ENCODE measurements at regions not wholly inside any gene's neighbourhood (a gene's known extent, or its start where the extent isn't known, plus 50 kb on each side); places are given as distances from the start of the nearest gene placed in this dataset.

DNA sequence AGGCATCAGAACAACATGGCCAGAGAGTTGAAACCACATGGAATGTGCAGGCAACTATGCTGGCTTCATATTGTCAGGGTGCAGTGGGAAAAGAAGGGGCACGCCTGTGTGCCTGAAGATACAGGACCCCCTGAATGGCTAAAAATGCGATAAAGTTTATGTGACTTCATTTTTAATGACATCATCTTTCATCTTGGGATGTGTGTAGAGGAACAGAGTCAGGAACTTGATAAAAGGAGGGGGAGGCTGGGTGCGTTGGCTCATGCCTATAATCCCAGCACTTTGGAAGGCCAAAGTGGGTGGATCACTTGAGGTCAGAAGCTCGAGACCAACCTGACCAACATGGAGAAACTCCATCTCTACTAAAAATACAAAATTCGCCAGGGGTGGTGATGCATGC is 872.6 kb downstream of the TDRD15 start:
- WGBS (ENCODE audit: missing lambda C conversion rate) = 1% methylated on average over 5 of the region's 5 CpGs
- no peak for ATAC-seq
- FAIRE-seq = no peak

DNA sequence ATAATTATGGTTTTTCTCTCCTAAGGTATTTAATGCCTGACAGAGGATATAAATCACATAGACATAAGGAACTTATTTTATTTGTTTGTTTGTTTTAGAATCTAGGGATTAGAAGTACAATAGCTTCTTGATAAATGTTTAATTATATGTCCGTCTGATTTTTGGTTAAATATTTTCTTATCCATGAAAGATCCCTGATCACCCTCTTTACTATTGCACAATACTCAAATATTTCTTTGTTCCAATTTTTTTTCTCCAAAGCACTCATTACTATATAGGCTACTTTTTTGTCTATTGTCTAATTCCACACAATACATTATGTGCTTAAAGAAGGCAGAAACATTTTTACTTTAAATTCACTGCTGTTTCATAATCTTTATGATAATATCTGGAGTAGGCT is 875.8 kb downstream of the TDRD15 start:
- no peak for ATAC-seq

More for the DNA sequence above, 872.6 kb downstream of the TDRD15 start:
- Histone ChIP-seq H3K4me1 (no peaks in the 10 kb centered on the region), H3K4me3 (no peak overlapping the region), H3K4me2 (no peak overlapping the region), H3K27ac (no peak overlapping the region), H3K9me3 (peaks cover 11% of the 10 kb centered on the region; the same call in 1 of the 3 replicates)
- ChIA-PET CTCF (no interaction called here), POLR2A (no interaction called here)
- TF ChIP-seq, protein P1, sequence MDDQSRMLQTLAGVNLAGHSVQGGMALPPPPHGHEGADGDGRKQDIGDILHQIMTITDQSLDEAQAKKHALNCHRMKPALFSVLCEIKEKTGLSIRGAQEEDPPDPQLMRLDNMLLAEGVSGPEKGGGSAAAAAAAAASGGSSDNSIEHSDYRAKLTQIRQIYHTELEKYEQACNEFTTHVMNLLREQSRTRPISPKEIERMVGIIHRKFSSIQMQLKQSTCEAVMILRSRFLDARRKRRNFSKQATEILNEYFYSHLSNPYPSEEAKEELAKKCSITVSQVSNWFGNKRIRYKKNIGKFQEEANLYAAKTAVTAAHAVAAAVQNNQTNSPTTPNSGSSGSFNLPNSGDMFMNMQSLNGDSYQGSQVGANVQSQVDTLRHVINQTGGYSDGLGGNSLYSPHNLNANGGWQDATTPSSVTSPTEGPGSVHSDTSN (IDR thresholded peaks at IDR 0.05) = no peak
- no peak for TF ChIP-seq TFCP2L1 (CRISPR knock-in tag; IDR thresholded peaks at IDR 0.05)
- no peak for TF ChIP-seq GATA3 (IDR thresholded peaks at IDR 0.05; ENCODE audit: borderline replicate concordance)
- TF ChIP-seq ZNF302 (CRISPR knock-in tag; IDR thresholded peaks at IDR 0.05) = no peak
- TF ChIP-seq, protein P2, sequence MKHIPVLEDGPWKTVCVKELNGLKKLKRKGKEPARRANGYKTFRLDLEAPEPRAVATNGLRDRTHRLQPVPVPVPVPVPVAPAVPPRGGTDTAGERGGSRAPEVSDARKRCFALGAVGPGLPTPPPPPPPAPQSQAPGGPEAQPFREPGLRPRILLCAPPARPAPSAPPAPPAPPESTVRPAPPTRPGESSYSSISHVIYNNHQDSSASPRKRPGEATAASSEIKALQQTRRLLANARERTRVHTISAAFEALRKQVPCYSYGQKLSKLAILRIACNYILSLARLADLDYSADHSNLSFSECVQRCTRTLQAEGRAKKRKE (CRISPR knock-in tag; IDR thresholded peaks at IDR 0.05; ENCODE audit: low read depth) = no peak
- TF ChIP-seq HOXA7 (CRISPR knock-in tag; IDR thresholded peaks at IDR 0.05) = no peak
- TF ChIP-seq RNF2 (IDR thresholded peaks at IDR 0.05; ENCODE audit: borderline replicate concordance, low read depth) = no peak
- TF ChIP-seq ZFP36 (IDR thresholded peaks at IDR 0.05; ENCODE audit: borderline replicate concordance, partially characterized antibody) = no peak
- TF ChIP-seq MYC (IDR thresholded peaks at IDR 0.05; ENCODE audit: borderline replicate concordance, low read length) = no peak
- TF ChIP-seq RARB (CRISPR knock-in tag; IDR thresholded peaks at IDR 0.05) = no peak
- TF ChIP-seq, protein P3, sequence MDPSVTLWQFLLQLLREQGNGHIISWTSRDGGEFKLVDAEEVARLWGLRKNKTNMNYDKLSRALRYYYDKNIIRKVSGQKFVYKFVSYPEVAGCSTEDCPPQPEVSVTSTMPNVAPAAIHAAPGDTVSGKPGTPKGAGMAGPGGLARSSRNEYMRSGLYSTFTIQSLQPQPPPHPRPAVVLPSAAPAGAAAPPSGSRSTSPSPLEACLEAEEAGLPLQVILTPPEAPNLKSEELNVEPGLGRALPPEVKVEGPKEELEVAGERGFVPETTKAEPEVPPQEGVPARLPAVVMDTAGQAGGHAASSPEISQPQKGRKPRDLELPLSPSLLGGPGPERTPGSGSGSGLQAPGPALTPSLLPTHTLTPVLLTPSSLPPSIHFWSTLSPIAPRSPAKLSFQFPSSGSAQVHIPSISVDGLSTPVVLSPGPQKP (IDR thresholded peaks at IDR 0.05; ENCODE audit: low read depth, low read length) = no peak
- no peak for TF ChIP-seq FOSL2 (IDR thresholded peaks at IDR 0.05)
- no peak for TF ChIP-seq FOSL2 (CRISPR knock-in tag; IDR thresholded peaks at IDR 0.05)
- no peak for TF ChIP-seq POLR2A (IDR thresholded peaks at IDR 0.05; ENCODE audit: low read length)
- TF ChIP-seq HDAC2 (IDR thresholded peaks at IDR 0.05) = no peak
- TF ChIP-seq POLR2AphosphoS2 (conservative IDR thresholded peaks at IDR 0.05; ENCODE audit: low read length) = no peak
- TF ChIP-seq HOXB5 (CRISPR knock-in tag; IDR thresholded peaks at IDR 0.05) = no peak
- TF ChIP-seq CEBPB (IDR thresholded peaks at IDR 0.05) = no peak
- no peak for TF ChIP-seq JUNB (IDR thresholded peaks at IDR 0.05)
- no peak for DNase-seq (ENCODE audit: low read depth in 1 of 2, low spot score in 1 of 2)

DNA sequence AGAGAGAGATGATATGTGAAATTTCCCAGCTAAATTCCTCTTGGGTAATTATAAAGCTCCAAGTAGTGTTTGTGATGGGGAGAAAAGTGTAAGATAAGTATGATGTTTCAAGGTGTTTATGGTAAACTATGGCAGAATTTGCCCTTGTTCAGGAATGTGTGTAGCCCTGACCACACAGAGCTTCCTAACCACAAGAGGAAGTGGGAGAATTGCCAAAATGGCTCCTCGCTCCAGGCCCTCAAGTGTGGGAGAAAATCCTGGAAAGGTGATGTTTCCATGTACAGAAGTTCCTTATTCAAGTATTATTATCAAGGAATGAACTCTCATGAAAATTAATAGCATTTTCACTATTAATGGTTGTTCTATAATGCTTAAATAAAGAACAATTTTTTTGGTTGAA is 878.3 kb downstream of the TDRD15 start:
- no peak for DNase-seq (ENCODE audit: low read depth in 1 of 2, low spot score in 1 of 2)
- H3K27ac ChIP-seq = no peak overlapping the region
- CTCF ChIA-PET = no interaction called here
- no peak overlapping the region for H3K4me2 ChIP-seq
- WGBS (ENCODE audit: missing lambda C conversion rate) = 3% methylated on average over 1 of the region's 1 CpG
- no peak for FAIRE-seq
- no peak overlapping the region for H3K4me3 ChIP-seq
- no peaks in the 10 kb centered on the region for H3K4me1 ChIP-seq
- no peak for ATAC-seq
- no peaks in the 10 kb centered on the region; the same call in 2 of the 3 replicates for H3K9me3 ChIP-seq
- TF ChIP-seq EHF (CRISPR knock-in tag; IDR thresholded peaks at IDR 0.05) (no peak), SMC3 (IDR thresholded peaks at IDR 0.05) (no peak), RCOR1 (IDR thresholded peaks at IDR 0.05; ENCODE audit: low read depth, low read length) (no peak)
- TF ChIP-seq, protein P4, sequence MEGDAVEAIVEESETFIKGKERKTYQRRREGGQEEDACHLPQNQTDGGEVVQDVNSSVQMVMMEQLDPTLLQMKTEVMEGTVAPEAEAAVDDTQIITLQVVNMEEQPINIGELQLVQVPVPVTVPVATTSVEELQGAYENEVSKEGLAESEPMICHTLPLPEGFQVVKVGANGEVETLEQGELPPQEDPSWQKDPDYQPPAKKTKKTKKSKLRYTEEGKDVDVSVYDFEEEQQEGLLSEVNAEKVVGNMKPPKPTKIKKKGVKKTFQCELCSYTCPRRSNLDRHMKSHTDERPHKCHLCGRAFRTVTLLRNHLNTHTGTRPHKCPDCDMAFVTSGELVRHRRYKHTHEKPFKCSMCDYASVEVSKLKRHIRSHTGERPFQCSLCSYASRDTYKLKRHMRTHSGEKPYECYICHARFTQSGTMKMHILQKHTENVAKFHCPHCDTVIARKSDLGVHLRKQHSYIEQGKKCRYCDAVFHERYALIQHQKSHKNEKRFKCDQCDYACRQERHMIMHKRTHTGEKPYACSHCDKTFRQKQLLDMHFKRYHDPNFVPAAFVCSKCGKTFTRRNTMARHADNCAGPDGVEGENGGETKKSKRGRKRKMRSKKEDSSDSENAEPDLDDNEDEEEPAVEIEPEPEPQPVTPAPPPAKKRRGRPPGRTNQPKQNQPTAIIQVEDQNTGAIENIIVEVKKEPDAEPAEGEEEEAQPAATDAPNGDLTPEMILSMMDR (IDR thresholded peaks at IDR 0.05) = no peak
- POLR2A ChIA-PET = no interaction called here

More for the DNA sequence above, 875.8 kb downstream of the TDRD15 start:
- no peak overlapping the region for H3K4me3 ChIP-seq
- FAIRE-seq = no peak
- no peak for DNase-seq (ENCODE audit: low read depth in 1 of 2, low spot score in 1 of 2)
- peaks cover 3% of the 10 kb centered on the region; the same call in 1 of the 3 replicates for H3K9me3 ChIP-seq
- ChIA-PET CTCF (no interaction called here), POLR2A (no interaction called here)
- WGBS (ENCODE audit: missing lambda C conversion rate) = 5% methylated on average over 1 of the region's 1 CpG
- H3K27ac ChIP-seq = no peak overlapping the region
- no peaks in the 10 kb centered on the region for H3K4me1 ChIP-seq
- no peak overlapping the region for H3K4me2 ChIP-seq
- TF ChIP-seq RAD21 (conservative IDR thresholded peaks at IDR 0.05 in 1 of 2, IDR thresholded peaks at IDR 0.05 in 1 of 2) (no peak), KDM1A (IDR thresholded peaks at IDR 0.05; ENCODE audit: low read depth) (no peak)
